ENCODE measurements at regions not wholly inside any gene's neighbourhood (a gene's known extent, or its start where the extent isn't known, plus 50 kb on each side); places are given as distances from the start of the nearest gene placed in this dataset.

DNA sequence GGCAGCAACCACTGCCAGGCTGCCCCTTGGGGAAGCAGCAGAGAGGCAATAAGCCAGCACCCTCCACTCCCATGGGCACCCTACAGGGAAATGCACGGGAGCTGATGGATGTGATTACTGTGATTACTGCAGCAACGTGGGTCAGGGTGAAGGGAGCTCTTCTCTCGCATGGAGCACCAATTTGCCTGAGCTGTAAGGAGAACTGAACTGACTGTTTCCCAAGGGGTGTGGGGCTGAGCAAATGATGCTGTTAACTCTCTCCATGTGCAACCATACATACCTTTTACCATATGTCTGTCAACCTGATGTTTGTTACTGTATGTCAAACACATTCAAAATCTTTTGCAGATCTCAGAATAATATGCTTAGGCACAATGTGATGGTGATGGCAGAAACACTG, 680.6 kb downstream of the SQOR start:
- no peak for DNase-seq (ENCODE audit: missing footprints)
- intact Hi-C loops (cut with DNase I), result loop anchor here (10.0 kb wide), 2 partner anchors 179 to 601 kb away; no protein-coding TSS in a partner anchor
- no peak for ATAC-seq

DNA sequence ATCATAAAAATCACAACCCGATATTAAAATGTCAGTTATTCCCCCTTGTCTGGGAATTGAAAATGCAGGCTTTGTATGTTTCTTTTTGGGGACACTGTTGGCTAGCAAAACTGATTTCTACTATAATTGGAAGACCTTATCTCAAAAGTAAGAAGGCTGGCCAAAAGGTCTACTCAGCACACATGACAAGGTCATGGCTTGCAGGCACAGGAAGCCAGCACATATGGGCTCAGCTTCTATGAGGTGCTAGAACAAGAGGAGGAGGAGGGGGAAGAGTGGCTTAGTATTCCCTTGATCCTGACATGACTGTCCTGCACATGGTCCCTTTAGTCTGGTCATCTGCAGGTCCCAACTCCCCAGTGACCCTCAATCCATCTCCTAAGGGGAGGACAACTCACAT, 681.2 kb downstream of the SQOR start:
- ATAC-seq (peak; percentile 73), DNase-seq (ENCODE audit: missing footprints) (no peak)
- intact Hi-C loops (cut with DNase I), result loop anchor here (10.0 kb wide), 2 partner anchors 179 to 601 kb away; no protein-coding TSS in a partner anchor

DNA sequence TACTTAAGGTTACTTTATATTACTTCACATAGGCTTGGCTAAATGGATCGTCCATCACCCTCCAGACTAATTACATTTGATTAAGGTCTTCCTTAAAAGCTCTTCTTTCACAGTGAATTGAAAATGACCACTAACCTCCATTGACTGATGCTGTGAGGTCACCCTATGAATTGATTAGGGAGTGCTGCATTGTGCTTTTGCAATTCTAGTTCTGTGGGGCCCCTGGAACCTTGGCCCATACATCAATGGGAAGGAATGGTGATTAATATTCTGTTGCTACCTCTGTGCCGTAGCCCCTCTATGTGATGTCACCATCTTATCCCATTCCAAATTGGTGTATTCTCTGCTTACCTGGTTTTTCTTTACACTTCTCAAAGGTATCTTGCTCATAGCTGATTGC, 682.2 kb downstream of the SQOR start:
- intact Hi-C loops (cut with DNase I), result loop anchor here (10.0 kb wide), 2 partner anchors 178 to 602 kb away; no protein-coding TSS in a partner anchor
- no peak for DNase-seq (ENCODE audit: missing footprints)
- ATAC-seq, result no peak

DNA sequence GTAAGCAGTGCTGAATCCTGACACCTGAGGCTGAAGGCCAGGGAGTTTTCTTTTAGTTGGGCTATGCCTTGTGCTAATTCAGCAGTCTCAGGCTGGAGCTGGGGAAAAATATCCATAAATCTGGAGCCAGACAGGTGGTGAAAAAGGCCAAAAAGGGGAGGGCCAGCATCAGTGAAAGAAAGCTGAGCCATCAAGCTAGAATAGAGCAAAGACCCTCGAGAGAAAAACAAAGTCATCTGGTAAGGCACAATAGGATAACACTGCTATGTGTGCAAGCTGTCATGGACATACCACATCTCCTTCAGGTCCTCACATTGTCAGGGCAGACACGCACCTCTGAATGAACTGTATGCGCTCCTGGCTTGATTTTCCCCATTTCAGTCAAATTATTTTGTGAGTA, 687.9 kb downstream of the SQOR start:
- DNase-seq (ENCODE audit: missing footprints), result no peak
- intact Hi-C loops (cut with DNase I), result no loop called here
- ATAC-seq, result no peak

- DNase-seq (ENCODE audit: missing footprints) (no peak), ATAC-seq (no peak)
- intact Hi-C loops (cut with DNase I), result no loop called here
Observed at GRCh38 chr15:46326173-46326572, 691.3 kb downstream of the SQOR start.

DNA sequence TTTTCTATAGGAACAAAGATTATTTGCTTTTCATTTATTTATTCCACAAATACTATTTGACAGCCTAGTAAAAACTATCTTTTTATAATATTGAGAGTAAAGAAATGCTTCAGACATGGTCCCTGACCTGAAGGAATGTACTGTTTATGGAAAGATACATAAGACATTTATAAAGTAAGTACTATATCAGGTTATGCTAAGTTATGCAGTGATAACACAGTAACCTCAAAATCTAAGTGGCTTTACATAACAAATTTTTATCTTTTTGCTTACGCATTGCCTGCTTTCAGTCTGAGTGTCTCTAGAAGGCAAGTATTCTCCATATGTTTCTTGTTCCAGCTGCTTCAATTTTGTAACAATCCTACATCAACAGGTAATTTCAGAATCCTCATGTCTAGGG, 694.0 kb downstream of the SQOR start:
- ATAC-seq, result no peak
- intact Hi-C loops (cut with DNase I), result no loop called here

DNA sequence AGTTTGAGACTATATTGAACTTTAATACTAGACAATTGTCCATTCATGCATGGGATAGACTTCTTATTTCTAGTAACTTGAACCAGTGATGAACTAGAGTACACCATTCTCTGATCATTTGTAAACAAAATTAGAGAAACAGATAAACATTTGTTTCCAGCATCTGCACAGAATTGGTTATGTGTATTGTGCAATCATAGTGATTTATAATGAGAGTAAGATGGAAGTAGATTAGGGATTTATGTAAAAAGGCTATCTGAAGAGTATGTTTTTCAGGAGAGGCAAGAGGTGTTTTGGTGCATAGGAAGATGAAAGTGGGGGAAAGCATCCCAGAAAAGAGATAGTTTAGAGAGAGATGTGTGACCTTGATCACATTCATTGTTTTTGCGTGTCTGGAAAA, 695.0 kb downstream of the SQOR start:
- ATAC-seq, result no peak
- no peak for DNase-seq (ENCODE audit: missing footprints)
- intact Hi-C loops (cut with DNase I), result no loop called here

More for the DNA sequence above, 694.0 kb downstream of the SQOR start:
- no peak for DNase-seq (ENCODE audit: missing footprints)

GRCh38 chr15:46331546-46331945, 696.7 kb downstream of the SQOR start:
- DNase-seq (ENCODE audit: missing footprints) (no peak), ATAC-seq (no peak)
- intact Hi-C loops (cut with DNase I), result no loop called here

GRCh38 chr15:46343196-46343935, 708.5 kb downstream of the SQOR start:
- DNase-seq (ENCODE audit: missing footprints) (no peak), ATAC-seq (no peak)
- intact Hi-C loops (cut with DNase I), result no loop called here

DNA sequence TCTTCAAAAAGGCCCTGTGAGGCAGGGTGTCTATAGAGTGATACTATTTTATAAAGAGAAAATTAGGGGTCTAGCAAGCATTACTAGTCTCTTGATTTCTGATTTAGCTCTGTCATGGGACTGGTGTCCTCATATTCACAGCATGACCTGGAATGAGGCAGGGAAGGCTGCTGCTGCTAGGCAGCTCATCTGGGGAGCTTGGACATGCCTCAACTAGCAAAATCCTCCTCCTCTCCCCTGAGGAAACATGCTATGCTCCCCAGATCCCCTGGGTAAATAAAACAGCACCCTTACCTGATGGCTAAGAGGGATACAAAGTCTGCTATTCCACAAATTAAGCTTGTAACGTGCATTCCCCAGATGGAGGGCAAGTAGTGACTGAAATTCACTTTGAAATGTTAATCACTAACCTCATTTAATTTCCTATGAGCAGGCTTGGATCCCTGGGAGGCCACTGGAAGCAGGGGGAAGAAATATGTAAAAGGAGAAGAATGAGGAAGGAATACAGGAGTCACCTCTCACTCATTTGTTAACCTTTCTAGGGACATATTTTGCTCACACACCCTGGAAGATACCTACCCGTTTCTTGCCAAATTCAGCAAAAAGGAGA, 709.4 kb downstream of the SQOR start:
- intact Hi-C loops (cut with DNase I), result no loop called here
- no peak for DNase-seq (ENCODE audit: missing footprints)
- ATAC-seq, result no peak

DNA sequence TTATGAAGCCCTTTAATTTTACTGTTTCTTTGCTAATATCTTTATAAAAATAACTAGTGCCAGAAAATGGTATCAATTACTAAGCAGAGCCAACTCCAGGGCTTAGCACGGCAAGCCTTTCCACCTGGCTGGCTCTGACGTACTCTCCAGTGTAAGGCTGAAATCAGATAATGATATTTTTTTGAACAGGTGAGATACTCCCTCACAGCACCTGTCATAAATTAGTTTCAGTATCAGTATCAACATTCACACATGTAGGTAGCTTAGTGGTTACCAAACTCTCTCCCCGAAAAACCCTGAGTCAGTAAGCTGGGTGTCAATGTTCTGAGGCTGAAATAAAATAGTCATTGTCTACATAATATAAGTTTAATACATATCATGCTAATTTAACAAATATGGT, 710.1 kb downstream of the SQOR start:
- ATAC-seq, result no peak
- no peak for DNase-seq (ENCODE audit: missing footprints)

GRCh38 chr15:46354443-46354842, 719.6 kb downstream of the SQOR start:
- ATAC-seq, result no peak
- intact Hi-C loops (cut with DNase I), result no loop called here

More for the DNA sequence above, 710.1 kb downstream of the SQOR start:
- intact Hi-C loops (cut with DNase I), result no loop called here

DNA sequence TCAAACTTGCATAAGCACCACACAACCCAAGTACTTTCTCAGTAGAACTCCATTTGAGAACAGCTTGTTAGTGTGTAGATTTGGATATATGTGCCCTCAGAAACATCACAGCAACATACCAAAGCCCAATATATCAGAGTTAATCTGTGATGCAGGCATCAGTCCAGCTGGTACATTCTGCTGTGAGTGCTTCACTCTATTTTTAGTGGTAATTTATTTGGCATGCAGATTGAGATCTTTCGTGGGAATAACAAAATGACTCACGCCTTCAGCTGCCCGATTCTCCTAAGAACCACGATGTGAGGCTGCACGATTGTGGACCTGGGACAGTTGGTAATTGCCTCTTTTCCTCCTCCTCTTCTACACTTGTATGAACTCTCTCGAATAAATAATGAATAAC, 730.7 kb downstream of the SQOR start:
- DNase-seq (ENCODE audit: missing footprints) (no peak), ATAC-seq (peak; percentile 48)
- intact Hi-C loops (cut with DNase I), result no loop called here

More at GRCh38 chr15:46354443-46354842, 719.6 kb downstream of the SQOR start:
- no peak for DNase-seq (ENCODE audit: missing footprints)

GRCh38 chr15:46366360-46367007, 731.7 kb downstream of the SQOR start:
- DNase-seq (ENCODE audit: missing footprints), result no peak
- ATAC-seq, result no peak
- intact Hi-C loops (cut with DNase I), result no loop called here

- ATAC-seq, result no peak
- DNase-seq (ENCODE audit: missing footprints), result no peak
- intact Hi-C loops (cut with DNase I), result no loop called here
Observed at GRCh38 chr15:46383978-46384377, 749.1 kb downstream of the SQOR start.

DNA sequence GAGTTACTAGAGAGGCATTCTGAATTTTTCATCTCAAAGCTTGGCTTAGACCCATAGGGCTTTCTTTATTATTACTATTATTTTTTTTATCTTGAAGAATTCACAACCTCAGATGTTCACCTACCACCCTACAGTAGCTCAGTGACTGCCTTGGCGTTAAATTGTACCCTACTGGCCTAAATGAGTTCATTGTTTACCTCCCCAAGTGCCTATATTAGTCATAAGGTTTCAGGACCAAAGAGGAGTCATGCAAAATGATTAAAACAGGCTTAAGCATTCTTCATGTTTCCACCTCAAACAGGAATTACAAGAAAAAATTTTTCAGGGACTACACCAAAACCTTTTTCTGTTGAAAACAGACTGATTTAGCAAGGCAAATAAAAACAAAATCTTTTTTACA, 751.5 kb downstream of the SQOR start:
- DNase-seq (ENCODE audit: missing footprints) (no peak), ATAC-seq (no peak)
- intact Hi-C loops (cut with DNase I), result no loop called here

- intact Hi-C loops (cut with DNase I), result no loop called here
- DNase-seq (ENCODE audit: missing footprints), result no peak
- no peak for ATAC-seq
Observed at GRCh38 chr15:46389739-46390138, 754.9 kb downstream of the SQOR start.

DNA sequence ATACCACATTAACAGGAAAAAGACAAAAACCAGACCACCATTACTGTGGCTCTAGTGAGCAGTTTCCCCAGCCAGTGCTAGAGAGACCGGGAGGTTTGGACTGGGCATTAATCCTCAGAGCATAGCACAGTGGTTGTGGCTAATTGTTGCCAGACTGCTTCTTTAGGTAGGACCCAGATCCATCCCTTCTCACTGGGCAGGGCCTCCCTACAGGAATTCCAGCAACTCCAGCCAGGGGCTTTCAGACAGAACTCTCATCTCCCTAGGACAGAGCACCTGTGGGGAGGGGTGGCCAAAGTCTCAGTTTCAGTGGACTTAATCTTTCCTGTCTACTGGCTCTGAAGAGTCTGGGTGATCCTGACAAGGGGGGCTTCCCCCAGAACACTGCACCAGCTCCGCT, 759.6 kb downstream of the SQOR start:
- intact Hi-C loops (cut with DNase I), result no loop called here
- DNase-seq (ENCODE audit: missing footprints) (no peak), ATAC-seq (no peak)

DNA sequence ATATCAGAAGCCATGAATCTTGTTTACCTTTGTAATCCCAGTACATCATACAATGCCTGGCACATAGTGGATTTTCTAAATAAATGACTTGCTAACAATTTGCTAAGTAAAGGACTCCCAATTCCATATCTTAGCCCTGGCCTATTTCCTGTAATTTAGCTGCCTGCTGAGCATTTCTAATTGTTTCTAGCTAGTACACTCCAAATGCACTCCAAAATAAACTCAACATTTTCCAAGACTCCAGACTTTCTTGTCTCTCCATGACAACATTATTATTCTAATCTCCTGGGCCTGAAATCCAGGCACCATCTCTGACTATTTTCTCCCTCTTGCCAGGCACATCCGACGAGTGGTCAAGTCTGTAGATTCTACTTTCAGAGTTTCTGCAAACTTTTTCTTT, 773.5 kb downstream of the SQOR start:
- intact Hi-C loops (cut with DNase I), result no loop called here
- no peak for ATAC-seq
- no peak for DNase-seq (ENCODE audit: missing footprints)

DNA sequence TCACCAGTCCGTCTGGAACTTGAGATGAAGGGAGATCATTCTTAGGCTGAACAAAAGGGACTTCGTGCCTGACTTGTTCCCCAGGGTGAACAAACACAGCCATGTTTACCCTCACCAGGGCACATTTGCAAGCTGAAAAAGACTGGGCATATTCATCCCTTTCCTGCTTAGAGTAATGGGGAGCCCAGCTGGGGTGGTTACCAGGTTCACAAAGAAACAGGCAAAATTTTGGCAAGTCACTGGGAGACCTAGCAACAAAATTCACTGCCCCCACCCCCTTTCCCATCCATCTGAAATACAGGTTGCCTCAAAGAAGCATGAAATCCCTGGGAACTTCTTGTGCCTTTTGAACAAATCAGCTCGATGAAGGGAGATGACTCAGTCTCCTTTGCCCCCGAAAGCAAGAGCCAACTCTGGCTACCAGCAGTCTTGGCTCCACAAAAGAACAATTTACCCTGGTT, 775.0 kb downstream of the SQOR start:
- DNase-seq (ENCODE audit: missing footprints) (no peak), ATAC-seq (no peak)
- intact Hi-C loops (cut with DNase I), result no loop called here
